Hypothalamus (tissue), 51 donors: ENCODE measurements at regions not wholly inside any gene's neighbourhood (a gene's known extent, or its start where the extent isn't known, plus 50 kb on each side); places are given as distances from the start of the nearest gene placed in this dataset.
"Not testable (repeated sequence)": the region's sequence is repeated elsewhere in the genome, so short reads cannot be mapped to it uniquely, and the experiment has no call there.

Experiments
- DNase-seq, 51 donors: peaks; one replicate each; lab custom pipeline; 2025; lab: John Stamatoyannopoulos, UW

DNA sequence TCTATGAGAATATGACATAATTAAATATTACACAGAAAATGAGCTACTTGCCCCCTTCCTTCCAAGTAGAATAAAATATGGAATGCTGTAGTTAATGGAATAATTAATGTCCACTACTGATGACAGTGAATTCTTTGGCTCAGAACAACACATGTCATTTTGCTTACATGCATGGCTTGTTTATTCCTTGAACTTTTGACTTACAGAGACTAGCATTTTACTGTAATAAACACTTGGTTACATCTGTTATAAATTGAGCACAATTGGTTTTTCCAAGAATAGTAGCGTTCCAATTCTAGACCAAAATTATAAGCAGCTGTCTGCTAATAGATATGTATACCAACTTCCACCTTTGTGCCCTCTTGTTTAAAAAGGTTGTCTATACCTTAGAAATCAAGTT, 286.7 kb downstream of the OTUD1 start:
- DNase-seq: no peak

- DNase-seq: no peak
Measured at GRCh38 chr10:23742368-23742767, 303.5 kb downstream of the OTUD1 start.

GRCh38 chr10:23742807-23743206, 303.9 kb downstream of the OTUD1 start:
- DNase-seq: no peak

- DNase-seq: no peak
Measured at GRCh38 chr10:23754179-23754578, 315.3 kb downstream of the OTUD1 start.

GRCh38 chr10:23754941-23755340, 316.1 kb downstream of the OTUD1 start:
- DNase-seq: no peak

DNA sequence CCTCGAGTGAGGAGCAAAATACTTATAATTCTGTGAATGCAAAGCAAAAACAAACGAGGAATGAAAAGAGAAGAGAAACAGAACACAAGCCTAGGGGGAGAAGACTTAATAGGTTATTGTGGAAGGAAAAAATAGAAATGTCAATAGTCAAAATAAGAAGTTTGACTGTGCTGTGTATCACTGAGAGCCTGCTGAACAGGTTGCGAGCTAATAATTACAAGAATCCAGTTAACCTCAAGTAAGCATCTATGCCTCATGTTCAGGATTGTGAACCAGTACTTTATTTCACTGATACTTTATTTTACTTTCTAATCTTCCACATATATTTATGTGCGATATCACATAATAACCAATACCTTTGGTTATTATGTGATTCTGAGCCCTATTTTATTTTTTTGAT, 316.7 kb downstream of the OTUD1 start:
- DNase-seq: no peak

DNA sequence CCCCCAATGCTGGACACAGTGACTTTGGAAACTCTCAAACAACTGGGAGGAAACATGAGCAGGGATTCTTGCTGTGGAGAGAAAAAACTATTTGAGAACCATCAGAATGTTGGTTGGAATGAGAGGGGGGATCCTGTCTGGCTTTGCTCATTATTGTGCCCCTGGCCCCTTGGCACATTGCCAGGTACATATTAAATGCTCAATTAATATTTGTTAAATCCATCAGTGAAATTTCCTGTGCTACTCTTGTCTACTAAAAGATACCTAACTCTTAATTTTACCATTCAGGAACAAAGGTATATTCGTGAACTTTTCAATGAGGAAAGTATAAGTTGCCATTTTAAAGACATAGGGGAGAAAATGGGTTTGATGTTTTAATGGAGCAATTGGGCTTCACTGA, 329.4 kb downstream of the OTUD1 start:
- DNase-seq: no peak

DNA sequence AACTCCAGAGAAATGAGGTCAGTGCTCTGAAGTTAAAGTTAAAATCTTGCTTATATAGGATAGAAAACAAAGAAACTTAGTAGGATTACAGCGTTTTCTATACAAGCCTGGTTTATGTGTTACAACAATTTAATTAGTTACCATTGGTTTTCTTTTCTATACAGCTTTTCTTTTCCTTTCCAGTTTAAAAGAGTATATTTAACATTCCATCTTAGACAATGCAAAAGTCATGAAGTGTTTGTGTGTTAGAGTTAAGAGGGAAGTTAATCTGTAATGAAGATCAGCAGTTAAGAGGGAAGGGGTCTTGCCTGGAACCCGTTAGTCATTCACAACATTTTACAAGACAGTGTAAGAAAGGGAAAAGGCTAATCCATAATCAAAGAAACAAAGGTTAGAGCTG, 338.3 kb downstream of the OTUD1 start:
- no peak for DNase-seq

DNA sequence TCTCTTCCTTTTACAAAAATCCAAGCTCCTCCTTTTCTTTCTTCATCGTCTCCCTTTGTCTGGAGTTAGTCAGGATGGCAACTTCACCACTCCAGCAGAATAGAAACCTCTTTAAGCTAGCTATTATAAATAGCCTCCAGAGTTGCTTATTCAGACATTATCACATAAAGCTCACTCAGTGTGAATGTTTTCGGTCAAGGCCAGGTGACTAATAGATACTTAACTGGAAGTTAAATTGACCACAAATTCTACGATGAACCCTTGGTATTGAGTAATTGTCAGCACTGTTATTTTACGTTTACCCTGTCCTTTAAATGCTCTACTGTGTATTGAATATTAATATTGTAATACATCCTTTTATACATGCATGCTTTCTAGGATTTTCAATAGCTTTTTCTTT, 340.4 kb downstream of the OTUD1 start:
- DNase-seq: no peak

GRCh38 chr10:23780331-23780730, 341.5 kb downstream of the OTUD1 start:
- DNase-seq: no peak

DNA sequence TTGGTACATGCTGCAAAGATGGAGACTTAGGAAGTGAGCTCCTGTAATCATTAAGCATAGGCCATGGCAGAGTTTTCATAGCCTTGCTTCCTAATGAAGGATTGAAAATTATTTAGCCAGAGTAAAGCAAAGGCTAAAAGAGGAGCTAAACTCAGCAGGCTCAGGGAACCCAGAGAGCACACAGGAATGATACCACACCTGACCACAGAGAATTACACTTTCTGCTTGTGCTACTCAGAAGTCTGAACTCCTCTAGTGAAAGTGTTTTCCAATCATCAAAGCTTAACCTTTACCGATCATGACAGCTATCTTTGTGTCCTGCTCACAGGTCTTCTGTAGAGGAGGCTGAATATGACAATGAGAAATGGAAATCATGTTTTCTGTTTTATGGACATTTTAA, 347.7 kb downstream of the OTUD1 start:
- no peak for DNase-seq

DNA sequence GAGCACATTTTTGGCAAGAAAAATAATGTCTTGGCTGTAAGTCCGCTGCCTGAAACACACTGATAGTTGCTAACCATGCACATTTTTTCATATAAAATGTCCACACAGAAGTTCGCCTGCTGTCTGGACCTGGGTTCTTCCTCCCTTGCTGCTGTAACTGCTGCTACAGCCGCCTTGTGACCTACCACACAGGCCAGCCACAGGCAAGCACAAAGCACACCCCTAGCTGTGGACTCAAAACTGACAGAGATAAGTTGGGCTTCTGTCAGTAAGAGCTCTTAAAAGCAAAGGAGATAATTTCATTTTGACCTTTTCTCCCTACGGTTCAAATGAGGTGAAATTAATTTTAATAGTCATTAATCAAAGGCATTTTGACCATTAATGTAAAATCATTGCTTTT, 354.7 kb downstream of the OTUD1 start:
- no peak for DNase-seq

- not testable (repeated sequence) for DNase-seq
Measured at GRCh38 chr10:23797452-23797851, 358.6 kb downstream of the OTUD1 start.

DNA sequence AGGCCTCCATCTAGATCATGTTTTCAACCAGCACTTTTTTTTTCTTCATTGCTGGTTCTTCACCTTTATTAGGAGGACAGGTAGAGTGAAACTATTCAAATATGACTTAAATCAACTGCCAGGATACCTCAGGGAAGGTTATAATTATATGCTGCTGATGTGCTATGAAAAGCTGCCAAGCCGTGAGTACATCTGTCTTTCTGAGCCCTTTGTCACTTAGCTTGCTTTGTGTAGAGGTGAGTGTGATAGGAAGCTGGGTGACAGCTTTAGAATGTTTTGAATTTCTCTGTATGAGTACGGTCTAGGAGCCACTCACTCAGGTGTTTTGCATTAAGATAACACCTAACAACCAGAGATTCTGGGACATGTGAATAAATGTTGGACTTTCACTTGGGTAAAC, 365.2 kb downstream of the OTUD1 start:
- DNase-seq: no peak

DNA sequence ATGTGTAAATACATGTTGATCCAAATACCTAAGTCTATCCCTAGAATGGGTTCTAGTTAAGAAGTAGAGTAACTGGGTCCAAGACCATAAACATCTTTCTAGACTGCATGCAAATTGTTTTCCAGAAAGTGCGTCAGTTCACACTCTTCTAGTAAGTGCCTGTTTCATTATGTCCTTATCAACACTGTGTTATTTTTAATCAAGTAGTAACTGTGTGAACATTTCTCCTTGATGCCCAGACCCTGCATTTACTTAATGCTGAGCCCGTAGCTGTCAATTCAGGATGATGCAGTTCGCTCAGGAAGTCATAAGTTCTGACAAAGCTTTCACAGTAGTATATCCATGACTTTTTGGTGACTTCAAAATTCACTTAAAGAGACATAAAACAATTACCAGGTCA, 374.8 kb downstream of the OTUD1 start:
- no peak for DNase-seq

- DNase-seq: no peak
Measured at GRCh38 chr10:23818484-23818883, 379.6 kb downstream of the OTUD1 start.

GRCh38 chr10:23820792-23821191, 381.9 kb downstream of the OTUD1 start:
- no peak for DNase-seq

DNA sequence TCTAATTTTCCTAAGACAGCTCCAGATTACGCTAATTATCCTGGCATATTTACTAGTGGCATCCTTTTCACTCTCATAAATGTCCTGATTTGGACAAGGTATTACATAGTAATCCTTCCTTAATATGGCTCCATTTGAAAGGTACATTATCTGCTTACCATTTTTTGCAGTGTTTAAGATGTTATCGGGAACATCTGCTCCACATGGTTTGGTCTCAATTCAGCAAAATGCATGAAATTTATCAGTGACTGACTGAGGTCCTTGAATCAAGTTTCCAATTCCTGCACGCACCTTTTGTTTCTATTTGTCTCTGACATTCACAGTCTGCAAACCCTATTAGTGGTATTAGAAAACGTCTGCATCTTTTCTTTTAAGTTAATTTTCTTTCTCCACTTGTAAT, 384.1 kb upstream of the KIAA1217 start:
- no peak for DNase-seq

DNA sequence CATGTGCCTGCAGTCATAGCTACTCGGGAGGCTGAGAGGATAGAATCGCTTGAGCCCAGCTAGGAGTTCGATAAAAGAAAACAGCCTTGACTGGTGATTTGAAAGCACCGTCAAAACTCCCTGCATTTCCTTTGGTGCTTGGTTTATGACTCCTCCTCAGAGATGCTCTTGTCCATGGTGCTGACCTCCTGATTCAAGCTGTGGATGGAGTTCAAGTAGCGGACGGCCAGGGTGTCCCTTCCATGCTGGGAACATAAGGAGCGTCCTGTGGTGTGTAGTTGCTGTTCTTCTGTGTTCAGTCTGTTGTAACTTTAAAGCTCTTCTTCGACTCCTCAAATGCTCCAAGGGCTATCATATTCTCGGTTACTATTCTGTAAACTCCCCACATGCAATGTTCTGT, 382.5 kb upstream of the KIAA1217 start:
- DNase-seq: no peak

DNA sequence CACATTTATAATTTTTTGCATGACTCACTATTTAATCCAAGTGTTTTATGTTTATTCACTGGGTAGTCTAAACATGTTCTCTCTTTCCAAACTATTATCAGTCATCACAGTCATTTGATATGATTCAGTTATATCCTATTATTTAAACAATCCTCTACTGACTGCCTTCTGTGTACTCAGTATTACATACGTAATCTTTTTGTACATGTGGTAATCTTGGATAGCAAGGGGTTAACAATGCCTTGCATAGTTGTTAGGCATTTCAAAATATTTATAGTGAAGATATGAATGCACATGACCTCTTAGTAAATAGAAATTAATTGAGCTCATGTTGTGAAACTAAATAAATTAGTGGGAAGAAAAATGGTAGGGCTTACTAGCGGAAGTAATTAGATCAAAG, 379.4 kb upstream of the KIAA1217 start:
- no peak for DNase-seq

GRCh38 chr10:23834091-23834490, 374.8 kb upstream of the KIAA1217 start:
- no peak for DNase-seq

GRCh38 chr10:23850631-23851030, 358.3 kb upstream of the KIAA1217 start:
- DNase-seq: no peak

- DNase-seq: no peak
Measured at GRCh38 chr10:23859598-23859997, 349.3 kb upstream of the KIAA1217 start.

DNA sequence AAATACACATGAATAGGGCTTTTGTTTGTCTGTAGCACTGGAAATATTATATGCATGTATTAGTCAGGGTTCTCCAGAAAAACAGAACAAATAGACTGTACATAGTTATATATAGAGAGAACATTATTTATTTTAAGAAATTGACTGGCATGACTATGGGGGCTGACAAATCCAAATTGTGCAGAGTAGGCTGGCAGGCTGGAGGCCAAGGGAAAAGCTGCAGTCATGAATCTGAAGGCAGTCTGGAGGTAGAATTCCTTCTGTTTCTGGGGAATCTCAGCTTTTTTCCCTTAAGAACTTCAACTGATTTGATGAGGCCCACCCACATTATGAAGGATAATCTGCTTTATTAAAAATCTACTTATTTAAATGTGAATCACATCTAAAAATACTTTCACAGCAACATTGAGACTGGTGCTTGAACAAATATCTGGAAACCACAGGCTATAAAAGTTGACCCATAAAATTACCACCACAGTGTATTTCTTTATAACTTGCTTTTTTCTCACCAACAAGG, 344.2 kb upstream of the KIAA1217 start:
- no peak for DNase-seq
